Peyer's patch (tissue), 4 donors: ENCODE measurements at regions not wholly inside any gene's neighbourhood (a gene's known extent, or its start where the extent isn't known, plus 50 kb on each side); places are given as distances from the start of the nearest gene placed in this dataset.

Experiments used
- POLR2A ChIP-seq, 2 donors: fragments of 450-650 bp; IDR thresholded peaks; one replicate each; pipeline ENCODE4 v1.5.1; 2017; ENCODE audit warnings: antibody characterized with exemption in 2 of 2, mild to moderate bottlenecking in 2 of 2, moderate library complexity in 2 of 2
- TF ChIP-seq, protein P1 (sequence below), 6 experiments: fragments of 450-650 bp in 4 of 6; fragments of 200-600 bp in 2 of 6; sonication (generic) in 1 of 6; IDR thresholded peaks; one replicate each; pipeline ENCODE4 v1.5.1; 2017 to 2019; ENCODE audit warnings: antibody characterized with exemption in 6 of 6, mild to moderate bottlenecking in 3 of 6, moderate library complexity in 1 of 6

DNA sequence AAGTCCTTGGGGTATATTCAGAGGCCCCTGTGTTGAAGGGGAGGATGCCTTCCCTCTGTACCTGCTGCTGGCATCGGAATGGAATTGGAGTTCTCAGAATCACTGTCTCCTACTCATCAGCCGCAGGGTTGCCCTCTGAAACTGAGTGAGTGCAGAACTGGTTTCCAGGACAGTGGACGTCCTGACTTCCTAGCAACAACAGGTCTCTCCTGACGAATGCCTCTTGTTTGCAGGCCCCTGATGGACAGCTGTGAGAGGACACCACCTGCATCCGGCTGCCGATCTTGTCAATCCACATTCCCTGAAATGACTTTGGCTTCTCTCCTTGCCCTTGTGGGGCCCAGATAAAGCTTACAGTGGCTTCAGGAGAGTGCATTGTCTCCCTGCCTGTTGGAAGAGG lies 274.5 kb downstream of the NSG2 start:
- TF ChIP-seq, protein P1, sequence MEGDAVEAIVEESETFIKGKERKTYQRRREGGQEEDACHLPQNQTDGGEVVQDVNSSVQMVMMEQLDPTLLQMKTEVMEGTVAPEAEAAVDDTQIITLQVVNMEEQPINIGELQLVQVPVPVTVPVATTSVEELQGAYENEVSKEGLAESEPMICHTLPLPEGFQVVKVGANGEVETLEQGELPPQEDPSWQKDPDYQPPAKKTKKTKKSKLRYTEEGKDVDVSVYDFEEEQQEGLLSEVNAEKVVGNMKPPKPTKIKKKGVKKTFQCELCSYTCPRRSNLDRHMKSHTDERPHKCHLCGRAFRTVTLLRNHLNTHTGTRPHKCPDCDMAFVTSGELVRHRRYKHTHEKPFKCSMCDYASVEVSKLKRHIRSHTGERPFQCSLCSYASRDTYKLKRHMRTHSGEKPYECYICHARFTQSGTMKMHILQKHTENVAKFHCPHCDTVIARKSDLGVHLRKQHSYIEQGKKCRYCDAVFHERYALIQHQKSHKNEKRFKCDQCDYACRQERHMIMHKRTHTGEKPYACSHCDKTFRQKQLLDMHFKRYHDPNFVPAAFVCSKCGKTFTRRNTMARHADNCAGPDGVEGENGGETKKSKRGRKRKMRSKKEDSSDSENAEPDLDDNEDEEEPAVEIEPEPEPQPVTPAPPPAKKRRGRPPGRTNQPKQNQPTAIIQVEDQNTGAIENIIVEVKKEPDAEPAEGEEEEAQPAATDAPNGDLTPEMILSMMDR (IDR thresholded peaks at IDR 0.05) = no peak
- TF ChIP-seq POLR2A (IDR thresholded peaks at IDR 0.05) = no peak
